ENCODE measurements at regions not wholly inside any gene's neighbourhood (a gene's known extent, or its start where the extent isn't known, plus 50 kb on each side); places are given as distances from the start of the nearest gene placed in this dataset.

DNA sequence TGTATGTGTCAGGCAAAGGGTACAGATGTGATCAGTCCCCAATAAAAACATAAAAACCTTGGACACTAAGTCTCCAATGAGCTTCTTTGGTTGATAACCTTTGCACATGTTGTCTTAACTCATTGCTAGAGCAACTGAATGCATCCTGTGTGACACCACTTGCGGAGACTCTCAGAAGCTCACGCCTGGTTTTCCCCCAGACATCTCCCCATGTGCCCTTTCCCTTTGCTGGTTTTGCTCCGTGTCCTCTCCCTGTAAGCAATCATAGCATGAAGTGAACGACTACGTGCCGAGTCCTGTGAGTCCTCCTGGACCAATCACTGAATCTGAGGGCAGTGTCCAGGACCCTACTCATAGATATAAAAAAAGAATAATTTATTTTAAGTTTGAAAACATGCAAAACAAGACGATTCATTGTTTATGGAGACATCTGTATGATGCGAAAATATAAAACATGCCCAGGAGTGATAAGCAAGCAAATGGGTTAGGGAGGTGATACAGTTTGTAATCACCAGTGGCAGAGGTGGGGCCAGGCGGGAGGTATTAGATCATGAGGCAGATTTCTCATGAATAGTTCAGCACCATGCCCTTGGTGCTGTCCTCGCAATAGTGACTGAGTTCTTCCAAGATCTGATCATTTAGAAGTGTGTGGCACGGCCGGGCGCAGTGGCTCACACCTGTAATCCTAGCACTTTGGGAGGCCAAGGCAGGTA is 115.5 kb downstream of the MED10 start:
- TF ChIP-seq, protein P1, sequence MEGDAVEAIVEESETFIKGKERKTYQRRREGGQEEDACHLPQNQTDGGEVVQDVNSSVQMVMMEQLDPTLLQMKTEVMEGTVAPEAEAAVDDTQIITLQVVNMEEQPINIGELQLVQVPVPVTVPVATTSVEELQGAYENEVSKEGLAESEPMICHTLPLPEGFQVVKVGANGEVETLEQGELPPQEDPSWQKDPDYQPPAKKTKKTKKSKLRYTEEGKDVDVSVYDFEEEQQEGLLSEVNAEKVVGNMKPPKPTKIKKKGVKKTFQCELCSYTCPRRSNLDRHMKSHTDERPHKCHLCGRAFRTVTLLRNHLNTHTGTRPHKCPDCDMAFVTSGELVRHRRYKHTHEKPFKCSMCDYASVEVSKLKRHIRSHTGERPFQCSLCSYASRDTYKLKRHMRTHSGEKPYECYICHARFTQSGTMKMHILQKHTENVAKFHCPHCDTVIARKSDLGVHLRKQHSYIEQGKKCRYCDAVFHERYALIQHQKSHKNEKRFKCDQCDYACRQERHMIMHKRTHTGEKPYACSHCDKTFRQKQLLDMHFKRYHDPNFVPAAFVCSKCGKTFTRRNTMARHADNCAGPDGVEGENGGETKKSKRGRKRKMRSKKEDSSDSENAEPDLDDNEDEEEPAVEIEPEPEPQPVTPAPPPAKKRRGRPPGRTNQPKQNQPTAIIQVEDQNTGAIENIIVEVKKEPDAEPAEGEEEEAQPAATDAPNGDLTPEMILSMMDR (IDR thresholded peaks at IDR 0.05; ENCODE audit: low read depth, low read length, poor library complexity, severe bottlenecking), result no peak
- TF ChIP-seq EZH2phosphoT487 (IDR thresholded peaks at IDR 0.05; ENCODE audit: borderline replicate concordance, low read length), result no peak

All from DOHH2 (cell line).